ENCODE measurements at regions not wholly inside any gene's neighbourhood (a gene's known extent, or its start where the extent isn't known, plus 50 kb on each side); places are given as distances from the start of the nearest gene placed in this dataset.
"Not testable (repeated sequence)": the region's sequence is repeated elsewhere in the genome, so short reads cannot be mapped to it uniquely, and the experiment has no call there.

- DNase-seq = not testable (repeated sequence)
Observed at GRCh38 chr2:36157093-36157492, 198.5 kb upstream of the CRIM1 start.

DNA sequence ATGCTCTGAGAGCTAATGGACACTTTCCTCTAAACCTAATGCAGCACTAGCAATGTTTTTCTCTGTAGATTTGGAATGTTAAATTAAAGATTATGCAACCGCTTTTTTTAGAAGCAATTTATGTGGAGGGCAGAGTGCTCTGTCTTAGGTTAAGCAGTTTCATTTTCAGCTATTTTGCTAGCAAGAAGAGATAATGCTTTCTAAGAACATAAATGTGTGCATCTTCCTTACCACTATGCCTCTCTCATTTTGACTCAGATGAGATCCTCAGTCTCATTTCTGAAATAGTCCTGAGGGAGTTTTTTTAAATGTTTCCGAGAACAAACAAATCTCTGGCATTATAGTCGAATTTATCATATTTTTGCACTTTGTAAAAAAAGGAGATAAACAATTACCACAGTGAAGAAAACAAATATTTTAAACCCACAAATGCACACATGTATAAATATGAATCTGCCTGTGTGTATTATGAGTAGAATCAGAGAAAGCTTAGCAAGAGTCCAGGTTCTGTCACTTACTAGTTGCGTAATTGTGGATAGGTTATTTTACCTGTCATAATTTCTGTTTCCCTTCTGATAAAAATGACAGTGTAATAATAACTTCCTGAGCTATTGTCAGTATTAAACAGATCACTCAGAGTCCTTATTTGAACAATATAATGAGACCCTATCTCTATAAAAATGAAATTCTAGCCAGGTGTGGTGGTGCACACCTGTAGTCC, 207.7 kb upstream of the CRIM1 start:
- no peak for DNase-seq

- DNase-seq = no peak
Observed at GRCh38 chr2:36146765-36147164, 208.8 kb upstream of the CRIM1 start.

DNA sequence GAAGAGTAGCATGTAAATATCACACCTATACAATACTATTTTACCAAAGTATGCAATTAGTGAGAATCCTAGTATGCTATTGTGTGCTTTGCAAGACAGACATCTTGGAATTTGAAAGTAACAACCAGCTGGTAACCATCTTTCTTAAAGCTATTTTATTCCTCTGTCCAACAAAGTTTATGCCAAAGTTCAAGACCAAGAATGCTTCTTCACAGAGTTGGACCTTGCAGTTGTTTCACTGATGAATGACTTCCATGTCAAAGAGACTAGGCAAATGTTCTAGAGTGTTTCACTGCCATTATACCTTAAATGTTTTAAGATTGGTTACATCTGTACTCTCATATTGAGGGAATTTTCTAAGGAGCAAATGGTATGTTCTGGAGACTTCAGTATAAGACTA, 215.2 kb upstream of the CRIM1 start:
- DNase-seq = no peak

DNA sequence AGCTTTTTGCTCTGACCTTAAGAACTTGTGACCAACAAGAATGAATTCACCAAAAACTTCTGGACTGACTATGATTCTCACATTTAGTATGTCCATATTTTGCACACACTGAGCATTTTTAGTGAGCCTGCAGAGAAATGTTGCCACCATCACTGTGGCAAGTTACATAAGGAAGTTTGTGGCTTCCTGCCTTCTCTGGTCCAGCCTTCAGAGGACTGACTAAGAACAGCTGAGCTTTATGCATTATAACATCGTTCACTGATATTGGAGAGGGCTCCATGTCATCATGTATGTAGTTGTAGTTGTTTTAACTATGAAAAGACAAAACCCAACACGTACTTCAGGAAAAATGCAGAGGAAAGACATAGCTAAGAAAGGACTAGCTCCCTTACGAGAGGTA, 218.0 kb upstream of the CRIM1 start:
- no peak for DNase-seq

GRCh38 chr2:36134281-36134680, 221.3 kb upstream of the CRIM1 start:
- DNase-seq = no peak

- DNase-seq = no peak
Observed at GRCh38 chr2:36128359-36128758, 227.2 kb upstream of the CRIM1 start.

DNA sequence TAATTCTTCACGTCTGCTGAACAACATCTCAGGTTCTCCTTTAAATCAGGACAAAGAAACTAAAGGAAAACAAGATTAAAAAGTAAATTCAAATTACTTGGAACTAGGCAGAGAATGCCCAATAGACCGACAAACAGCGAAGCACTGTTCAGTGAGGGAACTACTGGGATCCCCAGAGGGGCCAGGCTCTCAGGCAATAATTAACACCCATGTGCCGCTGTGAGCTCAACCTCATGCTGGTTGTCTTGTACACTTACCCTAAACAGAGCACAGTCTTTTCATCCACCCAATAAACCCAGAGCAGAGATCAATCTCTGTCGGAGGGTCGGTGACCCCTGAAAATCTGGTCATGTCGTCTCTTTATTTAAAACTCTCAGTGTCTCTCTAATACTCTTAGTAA, 229.9 kb upstream of the CRIM1 start:
- no peak for DNase-seq

GRCh38 chr2:36123995-36124394, 231.6 kb upstream of the CRIM1 start:
- no peak for DNase-seq

DNA sequence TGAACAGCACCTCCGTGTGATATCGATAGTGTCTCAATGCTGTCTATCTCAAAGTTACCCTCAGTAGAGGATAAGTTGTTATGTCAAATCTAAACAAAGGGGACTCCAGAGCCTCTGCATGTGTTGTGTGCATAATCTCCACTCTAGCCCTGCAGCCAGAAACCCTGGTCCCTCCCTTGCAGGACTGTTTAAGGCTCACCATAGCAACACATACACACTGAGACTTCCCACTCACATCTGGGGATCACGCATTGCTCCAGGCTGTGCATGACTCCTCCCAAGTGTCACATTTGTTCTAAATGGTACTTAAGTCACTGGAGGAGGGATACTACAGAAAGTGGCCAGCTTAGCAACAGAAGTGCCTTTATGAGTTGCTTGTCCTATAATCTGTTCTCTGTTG, 258.6 kb upstream of the CRIM1 start:
- DNase-seq = no peak

GRCh38 chr2:36091844-36092741, 263.5 kb upstream of the CRIM1 start:
- not testable (repeated sequence) for DNase-seq

- no peak for DNase-seq
Observed at GRCh38 chr2:36088716-36089328, 266.8 kb upstream of the CRIM1 start.

DNA sequence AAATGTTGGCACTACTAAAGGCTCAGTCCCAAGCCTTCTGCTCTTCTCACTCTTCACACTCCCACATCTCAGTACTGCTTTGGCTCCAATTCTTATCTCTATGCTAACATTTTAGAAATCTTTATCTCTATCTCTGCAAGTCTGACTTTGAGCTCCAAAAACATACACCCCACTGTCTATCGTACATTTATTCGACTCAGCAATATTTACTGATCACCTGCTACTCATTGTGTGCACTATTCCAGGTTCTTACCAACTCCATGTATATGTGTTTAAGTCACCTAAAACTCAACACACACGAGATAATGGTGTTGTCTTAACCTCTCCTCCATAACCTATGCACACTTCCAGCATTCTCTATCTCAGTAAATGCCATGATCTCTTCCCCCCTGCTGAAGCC, 268.2 kb upstream of the CRIM1 start:
- no peak for DNase-seq

GRCh38 chr2:36079793-36080192, 275.8 kb upstream of the CRIM1 start:
- DNase-seq = no peak

- DNase-seq = no peak
Observed at GRCh38 chr2:36074008-36074407, 281.6 kb upstream of the CRIM1 start.

- DNase-seq = no peak
Observed at GRCh38 chr2:36071698-36072097, 283.9 kb upstream of the CRIM1 start.

GRCh38 chr2:36069074-36069473, 286.5 kb upstream of the CRIM1 start:
- DNase-seq = no peak

GRCh38 chr2:36068086-36068485, 287.5 kb upstream of the CRIM1 start:
- no peak for DNase-seq

DNA sequence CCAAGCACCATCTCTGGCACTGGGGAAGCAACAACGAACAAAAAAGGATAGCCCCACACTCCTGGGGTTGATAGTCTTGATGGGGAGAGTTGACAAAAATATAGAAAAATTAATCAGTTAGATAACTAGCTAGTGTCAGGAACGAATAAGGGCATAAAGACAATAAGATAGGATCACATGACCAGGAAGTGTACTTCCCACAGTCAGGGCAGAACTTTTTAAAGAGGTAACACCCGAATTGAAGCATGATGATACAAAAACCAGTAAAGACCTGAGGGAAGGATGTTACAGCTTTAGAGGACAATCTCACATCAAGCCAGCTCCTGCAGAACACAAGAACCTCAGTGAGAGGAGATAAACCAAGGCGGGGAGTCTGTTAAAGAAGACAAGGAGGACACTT, 295.4 kb upstream of the CRIM1 start:
- DNase-seq = no peak

GRCh38 chr2:36059691-36060090, 295.9 kb upstream of the CRIM1 start:
- no peak for DNase-seq

- no peak for DNase-seq
Observed at GRCh38 chr2:36058953-36059352, 296.6 kb upstream of the CRIM1 start.

- DNase-seq = no peak
Observed at GRCh38 chr2:36058076-36058475, 297.5 kb upstream of the CRIM1 start.

DNA sequence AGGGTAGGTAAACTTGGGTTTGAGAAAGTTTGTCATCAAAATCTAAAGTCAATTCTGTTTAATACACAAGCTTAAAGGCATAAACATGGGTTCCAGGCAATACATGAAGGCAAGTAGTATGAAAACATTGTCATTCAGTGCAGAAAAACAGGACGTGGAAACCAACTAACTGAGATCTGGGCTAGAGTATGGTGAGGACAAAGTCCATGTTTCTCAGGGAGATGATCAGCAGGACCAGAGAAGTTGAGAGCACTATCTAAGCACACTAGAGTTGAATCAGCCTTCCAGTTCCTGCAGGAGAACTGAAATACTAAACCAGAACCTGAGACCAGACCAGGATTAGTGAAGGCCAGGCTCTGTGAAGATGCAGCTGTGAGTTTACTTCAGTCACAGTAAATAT, 302.8 kb upstream of the CRIM1 start:
- no peak for DNase-seq

GRCh38 chr2:36044411-36044810, 311.2 kb upstream of the CRIM1 start:
- no peak for DNase-seq
